ENCODE measurements at regions not wholly inside any gene's neighbourhood (a gene's known extent, or its start where the extent isn't known, plus 50 kb on each side); places are given as distances from the start of the nearest gene placed in this dataset.

- DNase-seq (ENCODE audit: low spot score) = peak; percentile 39
- peak overlapping the region; percentile 6; the same call in 1 of the 3 replicates for H3K4me3 Mint-ChIP-seq
- H3K36me3 Mint-ChIP-seq (ENCODE audit: low read depth) = no peaks in the 10 kb centered on the region
- H3K4me2 ChIP-seq = peak overlapping the region; percentile 71
- H3K27me3 Mint-ChIP-seq (ENCODE audit: insufficient read depth, low read depth, poor library complexity) = peaks cover 21% of the 10 kb centered on the region
- H3K4me1 ChIP-seq (ENCODE audit: insufficient read depth) = peaks cover 13% of the 10 kb centered on the region
- H3K9me2 ChIP-seq (ENCODE audit: insufficient read depth) = 0 out of 2 replicates have a peak, but pooled peaks cover 4% of the 10 kb centered on the region
- peaks cover 31% of the 10 kb centered on the region for H3K4me1 Mint-ChIP-seq
- TF ChIP-seq, protein P1, sequence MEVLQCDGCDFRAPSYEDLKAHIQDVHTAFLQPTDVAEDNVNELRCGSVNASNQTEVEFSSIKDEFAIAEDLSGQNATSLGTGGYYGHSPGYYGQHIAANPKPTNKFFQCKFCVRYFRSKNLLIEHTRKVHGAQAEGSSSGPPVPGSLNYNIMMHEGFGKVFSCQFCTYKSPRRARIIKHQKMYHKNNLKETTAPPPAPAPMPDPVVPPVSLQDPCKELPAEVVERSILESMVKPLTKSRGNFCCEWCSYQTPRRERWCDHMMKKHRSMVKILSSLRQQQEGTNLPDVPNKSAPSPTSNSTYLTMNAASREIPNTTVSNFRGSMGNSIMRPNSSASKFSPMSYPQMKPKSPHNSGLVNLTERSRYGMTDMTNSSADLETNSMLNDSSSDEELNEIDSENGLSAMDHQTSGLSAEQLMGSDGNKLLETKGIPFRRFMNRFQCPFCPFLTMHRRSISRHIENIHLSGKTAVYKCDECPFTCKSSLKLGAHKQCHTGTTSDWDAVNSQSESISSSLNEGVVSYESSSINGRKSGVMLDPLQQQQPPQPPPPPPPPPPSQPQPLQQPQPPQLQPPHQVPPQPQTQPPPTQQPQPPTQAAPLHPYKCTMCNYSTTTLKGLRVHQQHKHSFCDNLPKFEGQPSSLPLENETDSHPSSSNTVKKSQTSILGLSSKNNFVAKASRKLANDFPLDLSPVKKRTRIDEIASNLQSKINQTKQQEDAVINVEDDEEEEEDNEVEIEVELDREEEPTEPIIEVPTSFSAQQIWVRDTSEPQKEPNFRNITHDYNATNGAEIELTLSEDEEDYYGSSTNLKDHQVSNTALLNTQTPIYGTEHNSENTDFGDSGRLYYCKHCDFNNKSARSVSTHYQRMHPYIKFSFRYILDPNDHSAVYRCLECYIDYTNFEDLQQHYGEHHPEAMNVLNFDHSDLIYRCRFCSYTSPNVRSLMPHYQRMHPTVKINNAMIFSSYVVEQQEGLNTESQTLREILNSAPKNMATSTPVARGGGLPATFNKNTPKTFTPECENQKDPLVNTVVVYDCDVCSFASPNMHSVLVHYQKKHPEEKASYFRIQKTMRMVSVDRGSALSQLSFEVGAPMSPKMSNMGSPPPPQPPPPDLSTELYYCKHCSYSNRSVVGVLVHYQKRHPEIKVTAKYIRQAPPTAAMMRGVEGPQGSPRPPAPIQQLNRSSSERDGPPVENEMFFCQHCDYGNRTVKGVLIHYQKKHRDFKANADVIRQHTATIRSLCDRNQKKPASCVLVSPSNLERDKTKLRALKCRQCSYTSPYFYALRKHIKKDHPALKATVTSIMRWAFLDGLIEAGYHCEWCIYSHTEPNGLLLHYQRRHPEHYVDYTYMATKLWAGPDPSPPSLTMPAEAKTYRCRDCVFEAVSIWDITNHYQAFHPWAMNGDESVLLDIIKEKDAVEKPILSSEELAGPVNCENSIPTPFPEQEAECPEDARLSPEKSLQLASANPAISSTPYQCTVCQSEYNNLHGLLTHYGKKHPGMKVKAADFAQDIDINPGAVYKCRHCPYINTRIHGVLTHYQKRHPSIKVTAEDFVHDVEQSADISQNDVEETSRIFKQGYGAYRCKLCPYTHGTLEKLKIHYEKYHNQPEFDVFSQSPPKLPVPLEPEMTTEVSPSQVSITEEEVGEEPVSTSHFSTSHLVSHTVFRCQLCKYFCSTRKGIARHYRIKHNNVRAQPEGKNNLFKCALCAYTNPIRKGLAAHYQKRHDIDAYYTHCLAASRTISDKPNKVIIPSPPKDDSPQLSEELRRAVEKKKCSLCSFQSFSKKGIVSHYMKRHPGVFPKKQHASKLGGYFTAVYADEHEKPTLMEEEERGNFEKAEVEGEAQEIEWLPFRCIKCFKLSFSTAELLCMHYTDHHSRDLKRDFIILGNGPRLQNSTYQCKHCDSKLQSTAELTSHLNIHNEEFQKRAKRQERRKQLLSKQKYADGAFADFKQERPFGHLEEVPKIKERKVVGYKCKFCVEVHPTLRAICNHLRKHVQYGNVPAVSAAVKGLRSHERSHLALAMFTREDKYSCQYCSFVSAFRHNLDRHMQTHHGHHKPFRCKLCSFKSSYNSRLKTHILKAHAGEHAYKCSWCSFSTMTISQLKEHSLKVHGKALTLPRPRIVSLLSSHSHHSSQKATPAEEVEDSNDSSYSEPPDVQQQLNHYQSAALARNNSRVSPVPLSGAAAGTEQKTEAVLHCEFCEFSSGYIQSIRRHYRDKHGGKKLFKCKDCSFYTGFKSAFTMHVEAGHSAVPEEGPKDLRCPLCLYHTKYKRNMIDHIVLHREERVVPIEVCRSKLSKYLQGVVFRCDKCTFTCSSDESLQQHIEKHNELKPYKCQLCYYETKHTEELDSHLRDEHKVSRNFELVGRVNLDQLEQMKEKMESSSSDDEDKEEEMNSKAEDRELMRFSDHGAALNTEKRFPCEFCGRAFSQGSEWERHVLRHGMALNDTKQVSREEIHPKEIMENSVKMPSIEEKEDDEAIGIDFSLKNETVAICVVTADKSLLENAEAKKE (CRISPR knock-in tag; IDR thresholded peaks at IDR 0.05) = no peak
- H3F3A ChIP-seq (replicated peaks; ENCODE audit: low read depth) = no peaks in the 10 kb centered on the region
- H3K36me3 ChIP-seq (ENCODE audit: insufficient read depth) = no peaks in the 10 kb centered on the region
- H3K4me3 ChIP-seq = peak overlapping the region; percentile 36; the same call in 1 of the 2 replicates
- H3K27ac Mint-ChIP-seq = no peak overlapping the region; the same call in 1 of the 2 replicates
- no peaks in the 10 kb centered on the region for H3K9me3 Mint-ChIP-seq
- peak; percentile 65 for ATAC-seq
- H2AFZ ChIP-seq = peak overlapping the region; percentile 85
- no peak overlapping the region for H3K27ac ChIP-seq (ENCODE audit: low read depth)
- no peaks in the 10 kb centered on the region for H3K27me3 ChIP-seq (ENCODE audit: insufficient read depth)
- H4K20me1 ChIP-seq (replicated peaks; ENCODE audit: insufficient read depth) = no peaks in the 10 kb centered on the region
- no peaks in the 10 kb centered on the region for H3K79me2 ChIP-seq (replicated peaks; ENCODE audit: insufficient read depth)
These were observed 167.6 kb downstream of the ABHD5 start for GRCh38 chr3:43858294-43858701.

DNA sequence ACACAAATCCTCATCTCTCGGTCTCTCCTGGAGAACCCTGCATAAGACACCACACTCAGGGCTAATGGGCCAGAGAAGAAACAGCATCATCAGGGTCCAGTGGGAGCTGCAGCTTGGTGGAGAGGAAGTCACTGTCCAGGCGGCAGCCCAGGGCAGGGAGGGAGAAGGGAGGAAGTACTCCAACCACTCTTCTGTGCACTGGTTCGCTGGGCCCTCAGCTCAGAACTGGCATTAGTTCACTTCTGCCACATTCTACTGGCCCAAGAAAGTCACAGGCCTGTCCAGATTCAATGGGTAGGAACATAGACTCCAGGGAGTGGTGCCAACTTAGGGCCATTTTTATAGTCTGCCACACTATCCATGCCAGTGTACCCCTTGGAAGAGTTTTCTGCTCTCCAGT, 169.0 kb downstream of the ABHD5 start:
- ATAC-seq = no peak
- Mint-ChIP-seq H3K27ac (no peak overlapping the region), H3K27me3 (ENCODE audit: insufficient read depth, low read depth, poor library complexity) (peaks cover 17% of the 10 kb centered on the region)

More for the DNA sequence above, 169.0 kb downstream of the ABHD5 start:
- H3K4me1 ChIP-seq (ENCODE audit: insufficient read depth) = peaks cover 13% of the 10 kb centered on the region
- H3K4me2 ChIP-seq = no peak overlapping the region
- H2AFZ ChIP-seq = no peak overlapping the region
- H3F3A ChIP-seq (replicated peaks; ENCODE audit: low read depth) = no peaks in the 10 kb centered on the region
- no peaks in the 10 kb centered on the region for H3K36me3 ChIP-seq (ENCODE audit: insufficient read depth)
- H3K4me3 ChIP-seq = no peak overlapping the region
- H3K9me3 Mint-ChIP-seq = no peaks in the 10 kb centered on the region
- no peak for DNase-seq (ENCODE audit: low spot score)
- H3K4me3 Mint-ChIP-seq = no peak overlapping the region
- TF ChIP-seq ZNF331 (CRISPR knock-in tag; IDR thresholded peaks at IDR 0.05; ENCODE audit: low read depth) (no peak), ZNF114 (CRISPR knock-in tag; IDR thresholded peaks at IDR 0.05) (no peak)
- TF ChIP-seq, protein P2, sequence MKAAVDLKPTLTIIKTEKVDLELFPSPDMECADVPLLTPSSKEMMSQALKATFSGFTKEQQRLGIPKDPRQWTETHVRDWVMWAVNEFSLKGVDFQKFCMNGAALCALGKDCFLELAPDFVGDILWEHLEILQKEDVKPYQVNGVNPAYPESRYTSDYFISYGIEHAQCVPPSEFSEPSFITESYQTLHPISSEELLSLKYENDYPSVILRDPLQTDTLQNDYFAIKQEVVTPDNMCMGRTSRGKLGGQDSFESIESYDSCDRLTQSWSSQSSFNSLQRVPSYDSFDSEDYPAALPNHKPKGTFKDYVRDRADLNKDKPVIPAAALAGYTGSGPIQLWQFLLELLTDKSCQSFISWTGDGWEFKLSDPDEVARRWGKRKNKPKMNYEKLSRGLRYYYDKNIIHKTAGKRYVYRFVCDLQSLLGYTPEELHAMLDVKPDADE (IDR thresholded peaks at IDR 0.05) = no peak
- H3K27me3 ChIP-seq (ENCODE audit: insufficient read depth) = no peaks in the 10 kb centered on the region
- no peaks in the 10 kb centered on the region for H4K20me1 ChIP-seq (replicated peaks; ENCODE audit: insufficient read depth)
- H3K36me3 Mint-ChIP-seq (ENCODE audit: low read depth) = no peaks in the 10 kb centered on the region
- H3K9me2 ChIP-seq (ENCODE audit: insufficient read depth) = 0 out of 2 replicates have a peak, but pooled peaks cover 4% of the 10 kb centered on the region
- H3K4me1 Mint-ChIP-seq = peaks cover 26% of the 10 kb centered on the region
- no peak overlapping the region for H3K27ac ChIP-seq (ENCODE audit: low read depth)
- no peaks in the 10 kb centered on the region for H3K79me2 ChIP-seq (replicated peaks; ENCODE audit: insufficient read depth)
